Activated T-cell treated with anti-CD3 and anti-CD28 coated beads for 48 hours (primary cell): ENCODE measurements at regions not wholly inside any gene's neighbourhood (a gene's known extent, or its start where the extent isn't known, plus 50 kb on each side); places are given as distances from the start of the nearest gene placed in this dataset.
"Not testable (repeated sequence)": the region's sequence is repeated elsewhere in the genome, so short reads cannot be mapped to it uniquely, and the experiment has no call there.

Experiments used
- DNase-seq: peaks from one replicate; pipeline ENCODE4 v3.0.0-alpha.2; 2020; ENCODE audit warnings: low read depth

DNA sequence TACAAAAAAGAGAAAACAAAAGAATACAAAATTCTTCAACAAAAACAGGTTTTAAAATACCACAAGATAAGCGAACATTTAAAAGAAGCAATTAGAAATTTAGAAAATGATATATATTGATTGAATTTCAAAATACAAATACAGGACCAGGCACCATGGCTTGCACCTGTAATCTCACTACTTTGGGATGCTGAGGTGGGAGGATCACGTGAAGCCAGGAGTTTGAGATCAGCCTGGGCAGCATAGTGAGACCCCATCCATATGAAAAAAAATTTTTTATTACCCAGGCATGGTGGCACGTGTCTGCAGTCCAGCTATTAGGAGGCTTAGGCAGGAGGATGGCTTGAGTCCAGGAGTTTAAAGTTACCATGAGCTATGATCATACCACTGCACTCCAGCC, 109.9 kb upstream of the SLC30A5 start:
- DNase-seq = no peak

DNA sequence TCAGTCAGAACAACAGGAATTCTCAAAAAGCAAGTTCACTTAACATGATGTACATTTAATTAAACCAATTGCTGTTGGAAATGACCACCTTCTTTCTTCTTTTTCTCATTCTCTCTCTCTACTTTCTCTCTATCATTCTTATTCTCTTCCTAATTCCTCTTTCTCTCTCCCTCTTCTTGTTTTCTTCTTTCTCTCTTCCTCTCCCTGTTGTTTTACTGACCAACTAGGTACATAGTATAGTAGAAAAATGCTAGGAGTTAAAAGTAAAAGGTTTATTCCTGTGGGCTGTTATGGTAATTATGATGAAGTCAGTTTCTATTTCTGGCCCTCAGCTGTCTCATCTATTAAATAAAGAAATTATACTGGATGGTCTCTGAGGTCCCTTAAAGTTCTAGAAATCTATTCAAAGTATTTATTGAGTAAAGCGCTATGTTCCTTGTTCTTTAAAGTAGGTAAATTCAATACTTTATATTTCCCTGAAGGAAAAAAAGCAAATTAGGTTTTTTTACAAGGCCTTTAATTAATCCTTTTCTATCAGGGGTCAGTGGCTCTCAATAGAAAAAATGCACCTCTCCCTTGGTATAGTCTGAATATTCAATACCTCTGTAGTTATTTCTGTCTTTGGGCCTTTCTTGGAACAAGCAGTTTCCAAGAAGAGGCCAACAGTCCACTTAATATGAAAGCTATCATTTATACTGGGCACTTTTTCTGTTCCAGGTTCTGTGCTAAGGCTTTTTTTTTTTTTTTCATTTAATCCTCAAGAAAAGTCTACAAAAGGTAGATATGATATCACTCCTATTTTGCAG, 102.3 kb upstream of the SLC30A5 start:
- DNase-seq = no peak

DNA sequence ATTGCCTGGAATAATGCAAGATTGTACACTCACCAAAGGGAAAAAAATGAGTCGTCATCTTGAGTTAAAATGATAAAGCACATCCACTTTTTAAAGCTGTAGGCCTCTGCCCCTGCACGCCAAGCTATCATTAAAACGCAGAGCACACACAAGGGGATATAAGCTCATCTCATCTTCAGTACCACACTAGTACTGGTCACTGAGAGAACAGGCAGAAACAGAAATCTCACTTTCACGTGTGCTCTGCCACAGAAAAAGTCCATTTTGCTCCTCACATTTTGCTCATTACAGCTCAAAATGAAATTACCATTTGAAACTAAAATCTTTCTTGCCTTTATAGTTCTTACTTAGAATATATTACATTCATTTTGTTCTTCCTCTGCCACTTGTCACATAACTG, 99.2 kb upstream of the SLC30A5 start:
- DNase-seq = no peak

- DNase-seq = no peak
Measured at GRCh38 chr5:68995845-68996545, 97.8 kb upstream of the SLC30A5 start.

DNA sequence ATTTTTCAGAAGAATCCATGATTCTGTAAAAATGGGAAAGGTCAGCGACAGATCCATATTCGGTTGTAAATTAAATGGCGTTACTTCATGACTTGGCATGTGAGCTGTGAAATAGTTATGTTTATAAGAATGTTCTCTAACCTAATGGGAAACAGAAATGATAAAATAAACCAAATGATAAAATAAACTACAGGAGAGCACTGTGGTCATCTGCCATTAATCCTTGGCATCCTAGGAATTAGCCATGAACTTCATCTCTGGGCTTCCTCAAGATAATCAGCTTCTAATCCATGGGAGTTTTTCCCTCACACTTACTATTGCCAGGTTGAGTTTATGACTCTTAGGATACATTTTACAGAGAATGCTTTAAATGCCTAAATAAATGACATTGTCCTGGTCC, 94.6 kb upstream of the SLC30A5 start:
- no peak for DNase-seq

DNA sequence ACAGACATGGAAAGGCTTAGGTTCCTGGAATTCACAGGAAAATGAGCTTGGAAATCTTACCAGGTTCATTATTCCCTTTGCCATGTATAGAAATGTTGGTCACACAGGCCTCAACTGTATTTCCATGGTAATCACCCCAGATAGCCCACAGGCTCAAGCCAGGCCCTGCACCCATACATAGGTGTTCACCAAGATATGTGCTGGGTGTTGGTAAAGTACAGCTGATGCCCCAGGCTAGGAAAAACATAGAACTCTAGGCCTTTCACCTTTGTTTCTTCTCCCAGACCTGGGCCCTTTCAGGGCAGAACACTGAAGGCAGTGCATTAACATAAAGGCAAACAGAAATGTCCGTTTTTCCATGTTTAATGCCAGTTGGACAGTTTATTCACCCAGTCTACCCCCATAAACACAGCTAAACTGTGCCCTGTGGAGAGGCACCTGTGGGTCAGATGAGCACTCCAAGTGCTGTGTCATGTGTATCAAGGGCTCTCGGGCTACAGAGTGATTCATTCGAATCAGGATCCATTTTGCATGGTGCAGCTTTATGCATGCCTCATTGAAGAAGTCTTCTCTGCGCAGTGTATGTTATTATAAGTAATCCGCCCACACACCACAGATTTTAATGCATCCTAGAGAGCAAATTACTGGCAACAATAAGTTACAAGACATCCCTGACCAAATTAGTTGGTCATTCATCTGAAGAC, 93.4 kb upstream of the SLC30A5 start:
- DNase-seq = no peak

DNA sequence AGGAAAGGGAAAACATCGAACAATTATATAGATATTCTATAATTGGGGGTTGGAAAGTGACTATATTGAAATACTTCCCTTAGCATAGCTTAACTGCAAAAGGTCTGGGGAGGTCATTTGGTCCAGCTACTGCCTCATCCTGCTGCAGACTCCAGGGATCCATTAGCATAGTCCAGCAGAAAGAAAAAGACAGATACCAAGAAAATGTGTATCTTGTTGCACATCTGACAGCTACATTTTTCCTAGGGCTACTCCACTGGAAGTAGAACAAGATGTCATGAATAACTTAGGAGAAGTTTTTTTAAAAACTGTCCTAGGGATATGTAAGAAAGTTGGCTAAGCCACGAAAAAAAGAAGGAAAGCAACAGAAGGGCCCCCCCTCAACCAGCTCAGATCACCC, 92.9 kb upstream of the SLC30A5 start:
- no peak for DNase-seq

- no peak for DNase-seq
Measured at GRCh38 chr5:69001627-69002026, 92.2 kb upstream of the SLC30A5 start.

GRCh38 chr5:69004127-69004526, 89.7 kb upstream of the SLC30A5 start:
- no peak for DNase-seq

- no peak for DNase-seq
Measured at GRCh38 chr5:69004676-69005075, 89.1 kb upstream of the SLC30A5 start.

DNA sequence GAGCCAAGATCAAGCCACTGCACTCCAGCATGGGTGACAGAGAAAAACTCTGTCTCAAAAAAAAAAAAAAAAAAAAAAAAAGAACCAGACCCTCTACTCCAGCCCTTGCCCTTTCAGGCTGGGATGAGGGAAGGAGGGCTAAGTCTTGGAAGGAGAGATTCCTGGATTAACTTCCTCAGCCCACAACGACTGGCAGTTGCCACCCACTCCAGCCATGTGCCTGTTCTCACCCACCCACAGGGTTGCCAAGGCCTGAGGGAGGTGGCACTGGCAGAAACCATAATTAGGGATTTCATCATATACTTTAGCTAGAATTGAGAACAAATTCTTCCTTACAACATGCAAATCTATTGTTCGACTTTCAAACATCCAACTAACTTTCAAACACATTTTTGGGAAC, 87.8 kb upstream of the SLC30A5 start:
- DNase-seq = no peak

DNA sequence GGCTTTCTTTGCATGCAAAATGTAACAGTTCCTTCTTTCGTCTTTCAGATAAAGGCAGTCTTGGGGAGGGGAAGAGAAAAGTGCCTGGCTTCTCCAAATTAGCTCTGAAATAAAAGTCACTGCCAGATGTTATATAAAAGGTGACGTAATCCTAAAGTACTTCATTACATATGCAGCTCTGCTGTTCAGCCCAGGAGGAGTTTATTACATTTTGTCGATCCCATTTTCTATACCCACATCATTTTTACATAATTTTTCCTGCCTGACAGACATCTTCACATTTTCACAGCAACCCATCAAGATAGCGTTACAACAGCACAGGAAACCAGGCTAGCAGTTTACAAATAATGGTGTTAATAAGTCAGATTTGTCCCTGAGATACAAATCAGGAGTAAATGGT, 86.7 kb upstream of the SLC30A5 start:
- no peak for DNase-seq

GRCh38 chr5:69007726-69008368, 86.0 kb upstream of the SLC30A5 start:
- DNase-seq = peak; percentile 59

DNA sequence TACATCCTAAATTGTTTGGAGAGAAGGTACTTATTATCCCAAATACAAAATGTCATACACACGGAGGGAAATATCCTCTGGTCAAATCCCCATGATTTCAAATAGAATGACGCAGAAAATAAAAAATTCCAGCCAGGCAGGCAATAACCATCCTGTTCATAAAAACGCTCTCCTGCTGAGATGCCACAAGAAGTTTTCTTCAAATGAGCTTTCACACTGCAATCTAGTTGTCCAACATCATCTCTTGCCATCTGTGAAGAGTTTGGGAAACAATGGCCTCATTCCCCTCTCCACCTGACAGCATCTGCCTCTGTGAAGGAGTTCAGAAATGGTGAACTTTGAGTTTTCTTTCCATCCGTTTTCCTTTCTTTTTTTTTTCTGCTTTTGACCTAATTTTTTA, 83.3 kb upstream of the SLC30A5 start:
- no peak for DNase-seq

- DNase-seq = no peak
Measured at GRCh38 chr5:69011910-69012309, 81.9 kb upstream of the SLC30A5 start.

- no peak for DNase-seq
Measured at GRCh38 chr5:69013481-69013880, 80.3 kb upstream of the SLC30A5 start.

GRCh38 chr5:69014007-69014406, 79.8 kb upstream of the SLC30A5 start:
- DNase-seq = not testable (repeated sequence)

GRCh38 chr5:69019668-69020375, 74.0 kb upstream of the SLC30A5 start:
- DNase-seq = no peak

DNA sequence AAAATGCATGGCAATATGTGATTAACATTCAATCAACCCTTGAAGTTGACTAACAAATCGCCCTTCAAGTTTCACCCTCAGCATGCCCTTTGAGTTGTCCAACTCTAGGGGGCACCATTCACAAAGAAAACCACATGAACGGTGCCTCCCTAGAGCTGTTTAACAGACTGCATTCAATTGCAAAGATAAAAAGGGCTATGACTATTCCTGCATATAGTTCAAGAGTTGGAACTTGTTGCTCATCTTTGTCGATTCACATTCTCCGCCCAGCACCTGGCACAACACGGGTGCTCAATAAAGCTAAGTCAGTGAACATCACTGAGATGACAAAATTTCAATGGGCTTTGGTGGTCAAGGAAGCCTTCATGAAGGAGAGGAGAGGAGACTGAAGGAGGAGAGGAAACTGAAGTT, 69.6 kb upstream of the SLC30A5 start:
- DNase-seq = no peak

- DNase-seq = no peak
Measured at GRCh38 chr5:69029292-69029691, 64.5 kb upstream of the SLC30A5 start.

- DNase-seq = no peak
Measured at GRCh38 chr5:69030358-69031062, 63.3 kb upstream of the SLC30A5 start.
